ENCODE measurements at regions not wholly inside any gene's neighbourhood (a gene's known extent, or its start where the extent isn't known, plus 50 kb on each side); places are given as distances from the start of the nearest gene placed in this dataset.

- no peaks in the 10 kb centered on the region for H4K20me1 ChIP-seq (replicated peaks; ENCODE audit: control insufficient read depth, extremely low read depth, insufficient read depth, low read length)
- CTCF ChIA-PET = no interaction called here
These were observed 187.3 kb downstream of the MBOAT1 start for GRCh38 chr6:20024978-20025377.

More at GRCh38 chr6:20024978-20025377, 187.3 kb downstream of the MBOAT1 start:
- DNase-seq (ENCODE audit: low read depth, low spot score) (no peak), FAIRE-seq (no peak)
- no peak for TF ChIP-seq FOS (IDR thresholded peaks at IDR 0.05; ENCODE audit: borderline replicate concordance, insufficient read depth, low read length)
- no peak for TF ChIP-seq CTCF (IDR thresholded peaks at IDR 0.05; ENCODE audit: extremely low read depth in 1 of 2, insufficient read depth in 1 of 2, low read depth in 1 of 2, low read length in 2 of 2)
- no peak for TF ChIP-seq EZH2 (IDR thresholded peaks at IDR 0.05; ENCODE audit: borderline replicate concordance, low read depth, low read length, severe bottlenecking)
- TF ChIP-seq, protein P1, sequence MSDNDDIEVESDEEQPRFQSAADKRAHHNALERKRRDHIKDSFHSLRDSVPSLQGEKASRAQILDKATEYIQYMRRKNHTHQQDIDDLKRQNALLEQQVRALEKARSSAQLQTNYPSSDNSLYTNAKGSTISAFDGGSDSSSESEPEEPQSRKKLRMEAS (IDR thresholded peaks at IDR 0.05; ENCODE audit: insufficient read depth, insufficient read length) = no peak
- TF ChIP-seq MYC (IDR thresholded peaks at IDR 0.05; ENCODE audit: low read depth, low read length) = no peak
- no peak for TF ChIP-seq JUN (IDR thresholded peaks at IDR 0.05; ENCODE audit: borderline replicate concordance, insufficient read depth, insufficient read length, low read depth)
- no peak for TF ChIP-seq POLR2AphosphoS5 (IDR thresholded peaks at IDR 0.05; ENCODE audit: insufficient read depth, low read depth, low read length)
- TF ChIP-seq GATA2 (IDR thresholded peaks at IDR 0.05; ENCODE audit: insufficient read depth, insufficient read length, low read depth, low read length) = no peak
- no peak for TF ChIP-seq POLR2A (IDR thresholded peaks at IDR 0.05; ENCODE audit: low read depth, low read length)
- Histone ChIP-seq H3K27ac (ENCODE audit: insufficient read depth, low read depth, low read length) (no peak overlapping the region), H3K4me2 (ENCODE audit: insufficient read depth, low read length) (no peak overlapping the region), H3K9ac (replicated peaks; ENCODE audit: extremely low read depth, insufficient read depth, low read length) (no peak overlapping the region), H3K4me3 (replicated peaks in 1 of 3; ENCODE audit: insufficient read depth in 1 of 3, low read depth in 1 of 3, low read length in 3 of 3) (no peak overlapping the region), H3K4me1 (ENCODE audit: control insufficient read depth, extremely low read depth, insufficient read depth, low read length) (no peaks in the 10 kb centered on the region), H3K79me2 (ENCODE audit: control insufficient read depth, insufficient read depth, low read length) (no peaks in the 10 kb centered on the region), H3K36me3 (ENCODE audit: control insufficient read depth in 2 of 2, extremely low read depth in 1 of 2, insufficient read depth in 2 of 2, low read length in 2 of 2) (no peaks in the 10 kb centered on the region), H3K9me3 (replicated peaks; ENCODE audit: control insufficient read depth, insufficient read depth, low read length) (no peaks in the 10 kb centered on the region), H3K9me1 (replicated peaks; ENCODE audit: control insufficient read depth, extremely low read depth, insufficient read depth, low read length) (no peaks in the 10 kb centered on the region), H3K27me3 (ENCODE audit: control insufficient read depth in 2 of 2, insufficient read depth in 2 of 2, low read length in 2 of 2) (no peaks in the 10 kb centered on the region), H2AFZ (ENCODE audit: low read depth, low read length) (no peak overlapping the region)
- no TSS peak for BruUV-seq (replicated peaks)
- POLR2A ChIA-PET = no interaction called here
- intact Hi-C loops (cut with micrococcal nuclease) (no loop called here), dilution Hi-C loops (cut with MboI; ENCODE audit: extremely low pct_ligation_motif_present, low sequenced_read_pairs) (no loop called here)
